Ovary (tissue), 3 donors: ENCODE measurements at regions not wholly inside any gene's neighbourhood (a gene's known extent, or its start where the extent isn't known, plus 50 kb on each side); places are given as distances from the start of the nearest gene placed in this dataset.

Source experiments
- CTCF ChIP-seq, 3 donors: fragments of 450-650 bp in 2 of 3; fragments of 200-600 bp in 1 of 3; IDR thresholded peaks; one replicate each; pipeline versions ENCODE4 v1.5.1 to v1.8.0; 2016 to 2022; ENCODE audit warnings: antibody characterized with exemption in 3 of 3, mild to moderate bottlenecking in 1 of 3
- EP300 ChIP-seq: sonication (generic); formaldehyde crosslinking; IDR thresholded peaks from one replicate; pipeline ENCODE4 v1.6.1; 2017; ENCODE audit warnings: antibody characterized with exemption
- POLR2A ChIP-seq: fragments of 450-650 bp; IDR thresholded peaks from one replicate; pipeline ENCODE4 v1.6.1; 2017; ENCODE audit warnings: antibody characterized with exemption, mild to moderate bottlenecking, moderate library complexity
- donor health status: DM: no; HTN: no; CAD: no.

GRCh38 chr2:191560411-191560980 lies 117.4 kb upstream of the NABP1 start:
- no peak for TF ChIP-seq CTCF (IDR thresholded peaks at IDR 0.05)
- no peak for TF ChIP-seq POLR2A
- TF ChIP-seq EP300, result no peak
